HG03571 (cell line): ENCODE measurements at regions not wholly inside any gene's neighbourhood (a gene's known extent, or its start where the extent isn't known, plus 50 kb on each side); places are given as distances from the start of the nearest gene placed in this dataset.
"Not testable (repeated sequence)": the region's sequence is repeated elsewhere in the genome, so short reads cannot be mapped to it uniquely, and the experiment has no call there.

Experiments used
- ATAC-seq: cut with Tn5 transposase; IDR thresholded peaks from one replicate; pipeline ENCODE4 v1.9.1; 2021; ENCODE audit not compliant: unreplicated experiment

- no peak for ATAC-seq
Observed at GRCh38 chr7:126178865-126179264, 1073.9 kb downstream of the GRM8 start.

GRCh38 chr7:126177782-126178181, 1075.0 kb downstream of the GRM8 start:
- ATAC-seq: no peak

- no peak for ATAC-seq
Observed at GRCh38 chr7:126166645-126167044, 1086.1 kb downstream of the GRM8 start.

- ATAC-seq: no peak
Observed at GRCh38 chr7:126163647-126164046, 1089.1 kb downstream of the GRM8 start.

- no peak for ATAC-seq
Observed at GRCh38 chr7:126157391-126157790, 1095.3 kb downstream of the GRM8 start.

- no peak for ATAC-seq
Observed at GRCh38 chr7:126150278-126150958, 1102.3 kb downstream of the GRM8 start.

GRCh38 chr7:126140858-126141466, 1111.8 kb downstream of the GRM8 start:
- ATAC-seq: no peak

- no peak for ATAC-seq
Observed at GRCh38 chr7:126119981-126120380, 1132.8 kb downstream of the GRM8 start.

GRCh38 chr7:126103582-126103981, 1149.2 kb downstream of the GRM8 start:
- no peak for ATAC-seq

GRCh38 chr7:126083014-126083413, 1153.4 kb upstream of the POT1 start:
- no peak for ATAC-seq

GRCh38 chr7:126079581-126079980, 1150.0 kb upstream of the POT1 start:
- ATAC-seq: no peak

GRCh38 chr7:126079151-126079550, 1149.5 kb upstream of the POT1 start:
- no peak for ATAC-seq

GRCh38 chr7:126065766-126066165, 1136.1 kb upstream of the POT1 start:
- ATAC-seq: no peak

GRCh38 chr7:126057979-126058378, 1128.4 kb upstream of the POT1 start:
- ATAC-seq: no peak

- not testable (repeated sequence) for ATAC-seq
Observed at GRCh38 chr7:126056613-126057012, 1127.0 kb upstream of the POT1 start.

- no peak for ATAC-seq
Observed at GRCh38 chr7:126052229-126052628, 1122.6 kb upstream of the POT1 start.

- ATAC-seq: no peak
Observed at GRCh38 chr7:126044662-126045061, 1115.0 kb upstream of the POT1 start.

- ATAC-seq: no peak
Observed at GRCh38 chr7:126041472-126041871, 1111.8 kb upstream of the POT1 start.

GRCh38 chr7:126040114-126041045, 1110.8 kb upstream of the POT1 start:
- no peak for ATAC-seq

- no peak for ATAC-seq
Observed at GRCh38 chr7:126026421-126027088, 1096.9 kb upstream of the POT1 start.

GRCh38 chr7:126022452-126022851, 1092.8 kb upstream of the POT1 start:
- ATAC-seq: no peak
